ENCODE measurements at regions not wholly inside any gene's neighbourhood (a gene's known extent, or its start where the extent isn't known, plus 50 kb on each side); places are given as distances from the start of the nearest gene placed in this dataset.
"Not testable (repeated sequence)": the region's sequence is repeated elsewhere in the genome, so short reads cannot be mapped to it uniquely, and the experiment has no call there.

- no peak for TF ChIP-seq CTCF (IDR thresholded peaks at IDR 0.05)
- no peak overlapping the region for H2AFZ ChIP-seq
- no peaks in the 10 kb centered on the region for H3K4me1 ChIP-seq
- no peak overlapping the region for H3K4me2 ChIP-seq (ENCODE audit: low read length)
- no peaks in the 10 kb centered on the region for H3K9me3 ChIP-seq (ENCODE audit: control insufficient read depth, low read length)
- H3K79me2 ChIP-seq: no peaks in the 10 kb centered on the region
- no peak overlapping the region for H3K4me3 ChIP-seq (ENCODE audit: low read depth, low read length)
- no peak overlapping the region for H3K9ac ChIP-seq
- H3K36me3 ChIP-seq (ENCODE audit: control insufficient read depth, insufficient read depth, low read length): no peaks in the 10 kb centered on the region
- H3K27ac ChIP-seq: no peak overlapping the region
- H3K27me3 ChIP-seq (ENCODE audit: control insufficient read depth, insufficient read depth, low read length): no peaks in the 10 kb centered on the region
Measured at GRCh38 chr4:162770761-162771490, 395.8 kb downstream of the NAF1 start.

- H3K4me1 ChIP-seq: no peaks in the 10 kb centered on the region
- no peak overlapping the region for H3K4me2 ChIP-seq (ENCODE audit: low read length)
- H3K9ac ChIP-seq: no peak overlapping the region
- no peaks in the 10 kb centered on the region for H3K36me3 ChIP-seq (ENCODE audit: control insufficient read depth, insufficient read depth, low read length)
- TF ChIP-seq CTCF (IDR thresholded peaks at IDR 0.05): no peak
- H2AFZ ChIP-seq: no peak overlapping the region
- H3K27ac ChIP-seq: no peak overlapping the region
- no peaks in the 10 kb centered on the region for H3K27me3 ChIP-seq (ENCODE audit: control insufficient read depth, insufficient read depth, low read length)
- no peaks in the 10 kb centered on the region for H3K79me2 ChIP-seq
- no peak overlapping the region for H3K4me3 ChIP-seq (ENCODE audit: low read depth, low read length)
- H3K9me3 ChIP-seq (ENCODE audit: control insufficient read depth, low read length): no peaks in the 10 kb centered on the region
Measured at GRCh38 chr4:162767083-162767482, 399.6 kb downstream of the NAF1 start.

- H3K27me3 ChIP-seq (ENCODE audit: control insufficient read depth, insufficient read depth, low read length): no peaks in the 10 kb centered on the region
Measured at GRCh38 chr4:162761965-162762364, 404.7 kb downstream of the NAF1 start.

GRCh38 chr4:162740228-162740627, 426.5 kb downstream of the NAF1 start:
- H2AFZ ChIP-seq; H3K27me3 ChIP-seq (ENCODE audit: control insufficient read depth, insufficient read depth, low read length); H3K4me1 ChIP-seq; H3K9me3 ChIP-seq (ENCODE audit: control insufficient read depth, low read length); H3K4me3 ChIP-seq (ENCODE audit: low read depth, low read length); H3K4me2 ChIP-seq (ENCODE audit: low read length); H3K36me3 ChIP-seq (ENCODE audit: control insufficient read depth, insufficient read depth, low read length); H3K9ac ChIP-seq; H3K79me2 ChIP-seq; H3K27ac ChIP-seq: not testable (repeated sequence)

More at GRCh38 chr4:162761965-162762364, 404.7 kb downstream of the NAF1 start:
- Histone ChIP-seq H3K4me1 (no peaks in the 10 kb centered on the region), H3K79me2 (no peaks in the 10 kb centered on the region), H3K36me3 (ENCODE audit: control insufficient read depth, insufficient read depth, low read length) (no peaks in the 10 kb centered on the region), H3K27ac (no peak overlapping the region), H3K4me2 (ENCODE audit: low read length) (no peak overlapping the region), H2AFZ (no peak overlapping the region), H3K4me3 (ENCODE audit: low read depth, low read length) (no peak overlapping the region), H3K9ac (no peak overlapping the region), H3K9me3 (ENCODE audit: control insufficient read depth, low read length) (no peaks in the 10 kb centered on the region)
- no peak for TF ChIP-seq CTCF (IDR thresholded peaks at IDR 0.05)

GRCh38 chr4:162739596-162739995, 427.1 kb downstream of the NAF1 start:
- not testable (repeated sequence) for H3K9me3 ChIP-seq (ENCODE audit: control insufficient read depth, low read length); H3K79me2 ChIP-seq; H3K27me3 ChIP-seq (ENCODE audit: control insufficient read depth, insufficient read depth, low read length); H3K4me1 ChIP-seq; H3K36me3 ChIP-seq (ENCODE audit: control insufficient read depth, insufficient read depth, low read length); H3K9ac ChIP-seq; H3K4me3 ChIP-seq (ENCODE audit: low read depth, low read length); H3K27ac ChIP-seq; H2AFZ ChIP-seq; H3K4me2 ChIP-seq (ENCODE audit: low read length)

GRCh38 chr4:162732876-162733275, 433.8 kb downstream of the NAF1 start:
- no peak overlapping the region for H3K4me2 ChIP-seq (ENCODE audit: low read length)
- no peaks in the 10 kb centered on the region for H3K27me3 ChIP-seq (ENCODE audit: control insufficient read depth, insufficient read depth, low read length)
- no peak overlapping the region for H3K9ac ChIP-seq
- no peak overlapping the region for H2AFZ ChIP-seq
- H3K9me3 ChIP-seq (ENCODE audit: control insufficient read depth, low read length): no peaks in the 10 kb centered on the region
- H3K79me2 ChIP-seq: no peaks in the 10 kb centered on the region
- no peak overlapping the region for H3K27ac ChIP-seq
- H3K4me3 ChIP-seq (ENCODE audit: low read depth, low read length): no peak overlapping the region
- TF ChIP-seq CTCF (IDR thresholded peaks at IDR 0.05): no peak
- no peaks in the 10 kb centered on the region for H3K36me3 ChIP-seq (ENCODE audit: control insufficient read depth, insufficient read depth, low read length)
- no peaks in the 10 kb centered on the region for H3K4me1 ChIP-seq

Data from parathyroid adenoma (tissue), 2 donors.